ENCODE measurements at regions not wholly inside any gene's neighbourhood (a gene's known extent, or its start where the extent isn't known, plus 50 kb on each side); places are given as distances from the start of the nearest gene placed in this dataset.

DNA sequence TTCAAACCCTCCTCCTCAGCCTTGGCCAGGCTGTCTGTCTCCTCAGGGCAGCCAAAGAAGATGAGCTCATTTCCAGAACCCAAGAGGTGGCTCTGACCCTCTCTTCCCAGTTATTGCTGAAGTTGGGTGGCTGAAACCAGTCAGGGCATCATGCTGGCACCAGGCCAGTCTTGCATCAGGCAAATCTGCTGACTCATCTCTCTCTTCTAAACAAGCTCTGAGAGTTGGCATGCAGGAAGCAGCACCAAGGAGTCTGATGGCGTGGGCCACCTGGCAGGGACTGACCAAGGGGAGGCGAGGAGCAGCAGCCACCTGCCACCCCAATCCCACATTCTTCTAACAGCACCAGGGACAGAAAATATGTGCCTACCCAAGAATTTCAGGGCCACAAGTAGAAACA lies 104.8 kb upstream of the ATP1A1 start:
- no peaks in the 10 kb centered on the region for H3K9me3 ChIP-seq
- peak in 1 of 2 donors; percentile 41 for DNase-seq
- no peak for TF ChIP-seq CTCF (IDR thresholded peaks at IDR 0.05 in 4 of 5, conservative IDR thresholded peaks at IDR 0.05 in 1 of 5)
- no peak for TF ChIP-seq POLR2A (IDR thresholded peaks at IDR 0.05)
- no peak overlapping the region for H3K27ac ChIP-seq
- H3K4me1 ChIP-seq: peaks cover 0 to 1% of the 10 kb centered on the region in 2 donors
- no peak overlapping the region for H3K4me3 ChIP-seq
- ATAC-seq: no peak
- intact Hi-C loops (cut with DNase I; ENCODE audit: low total_unique reads) (no loop called here), in situ Hi-C loops (cut with MboI; ENCODE audit: low sequenced_read_pairs in 4 of 4) (no loop called here)
- no peaks in the 10 kb centered on the region for H3K36me3 ChIP-seq
- no peaks in the 10 kb centered on the region for H3K27me3 ChIP-seq

- no peak for DNase-seq
- H3K27ac ChIP-seq: no peak overlapping the region
- no peaks in the 10 kb centered on the region for H3K9me3 ChIP-seq
- H3K4me1 ChIP-seq: peaks cover 4 to 6% of the 10 kb centered on the region in 2 donors
- in situ Hi-C loops (cut with MboI; ENCODE audit: low sequenced_read_pairs in 4 of 4) (no loop called here), intact Hi-C loops (cut with DNase I; ENCODE audit: low total_unique reads) (no loop called here)
- no peak for ATAC-seq
- no peaks in the 10 kb centered on the region for H3K36me3 ChIP-seq
- H3K4me3 ChIP-seq: no peak overlapping the region
- no peak for TF ChIP-seq CTCF (IDR thresholded peaks at IDR 0.05 in 4 of 5, conservative IDR thresholded peaks at IDR 0.05 in 1 of 5)
- TF ChIP-seq POLR2A (IDR thresholded peaks at IDR 0.05): no peak
- no peaks in the 10 kb centered on the region for H3K27me3 ChIP-seq
These were observed 102.6 kb upstream of the ATP1A1 start for GRCh38 chr1:116270316-116271057.

GRCh38 chr1:116273042-116273783 lies 99.8 kb upstream of the ATP1A1 start:
- Histone ChIP-seq H3K4me1 (peaks cover 4 to 6% of the 10 kb centered on the region in 2 donors), H3K4me3 (no peak overlapping the region), H3K36me3 (no peaks in the 10 kb centered on the region), H3K9me3 (no peaks in the 10 kb centered on the region), H3K27ac (peak overlapping the region; percentile 42 to 52 (median 50)), H3K27me3 (no peaks in the 10 kb centered on the region)
- intact Hi-C loops (cut with DNase I; ENCODE audit: low total_unique reads) (no loop called here), in situ Hi-C loops (cut with MboI; ENCODE audit: low sequenced_read_pairs in 4 of 4) (no loop called here)
- TF ChIP-seq CTCF (IDR thresholded peaks at IDR 0.05 in 4 of 5, conservative IDR thresholded peaks at IDR 0.05 in 1 of 5) (no peak), POLR2A (IDR thresholded peaks at IDR 0.05) (no peak)
- ATAC-seq (peak; percentile 92 to 98), DNase-seq (peak; percentile 35 to 83)

- in situ Hi-C loops (cut with MboI; ENCODE audit: low sequenced_read_pairs in 4 of 4): no loop called here
- intact Hi-C loops (cut with DNase I; ENCODE audit: low total_unique reads): no loop called here
- TF ChIP-seq POLR2A (IDR thresholded peaks at IDR 0.05) (no peak), CTCF (IDR thresholded peaks at IDR 0.05 in 4 of 5, conservative IDR thresholded peaks at IDR 0.05 in 1 of 5) (no peak)
- Histone ChIP-seq H3K27ac (no peak overlapping the region), H3K4me3 (no peak overlapping the region), H3K4me1 (peaks cover 4 to 6% of the 10 kb centered on the region in 2 donors), H3K9me3 (no peaks in the 10 kb centered on the region), H3K36me3 (no peaks in the 10 kb centered on the region), H3K27me3 (no peaks in the 10 kb centered on the region)
- no peak for DNase-seq
- no peak for ATAC-seq
These were observed 96.5 kb upstream of the ATP1A1 start for GRCh38 chr1:116276532-116276931.
